ENCODE measurements at regions not wholly inside any gene's neighbourhood (a gene's known extent, or its start where the extent isn't known, plus 50 kb on each side); places are given as distances from the start of the nearest gene placed in this dataset.

DNA sequence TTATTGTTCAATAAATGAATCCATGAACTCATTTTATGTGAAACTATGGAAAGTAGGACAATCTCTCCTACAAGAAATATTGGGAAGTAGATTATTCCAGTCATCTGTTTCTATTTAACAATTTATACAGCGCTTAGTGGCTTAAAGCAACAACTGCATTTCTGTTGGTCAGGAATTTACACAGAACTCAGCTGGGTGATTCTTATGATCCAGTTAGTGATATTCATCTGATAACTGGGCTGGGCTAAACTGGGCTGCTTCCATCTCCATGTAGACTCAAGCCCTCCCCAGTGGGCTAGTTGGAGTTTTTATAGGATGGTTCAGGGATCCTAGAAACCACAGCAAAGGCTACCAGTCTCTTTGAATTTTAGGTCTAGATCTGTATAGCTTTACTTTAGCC is 497.9 kb upstream of the NEGR1 start (continued):
- TF ChIP-seq, protein P1, sequence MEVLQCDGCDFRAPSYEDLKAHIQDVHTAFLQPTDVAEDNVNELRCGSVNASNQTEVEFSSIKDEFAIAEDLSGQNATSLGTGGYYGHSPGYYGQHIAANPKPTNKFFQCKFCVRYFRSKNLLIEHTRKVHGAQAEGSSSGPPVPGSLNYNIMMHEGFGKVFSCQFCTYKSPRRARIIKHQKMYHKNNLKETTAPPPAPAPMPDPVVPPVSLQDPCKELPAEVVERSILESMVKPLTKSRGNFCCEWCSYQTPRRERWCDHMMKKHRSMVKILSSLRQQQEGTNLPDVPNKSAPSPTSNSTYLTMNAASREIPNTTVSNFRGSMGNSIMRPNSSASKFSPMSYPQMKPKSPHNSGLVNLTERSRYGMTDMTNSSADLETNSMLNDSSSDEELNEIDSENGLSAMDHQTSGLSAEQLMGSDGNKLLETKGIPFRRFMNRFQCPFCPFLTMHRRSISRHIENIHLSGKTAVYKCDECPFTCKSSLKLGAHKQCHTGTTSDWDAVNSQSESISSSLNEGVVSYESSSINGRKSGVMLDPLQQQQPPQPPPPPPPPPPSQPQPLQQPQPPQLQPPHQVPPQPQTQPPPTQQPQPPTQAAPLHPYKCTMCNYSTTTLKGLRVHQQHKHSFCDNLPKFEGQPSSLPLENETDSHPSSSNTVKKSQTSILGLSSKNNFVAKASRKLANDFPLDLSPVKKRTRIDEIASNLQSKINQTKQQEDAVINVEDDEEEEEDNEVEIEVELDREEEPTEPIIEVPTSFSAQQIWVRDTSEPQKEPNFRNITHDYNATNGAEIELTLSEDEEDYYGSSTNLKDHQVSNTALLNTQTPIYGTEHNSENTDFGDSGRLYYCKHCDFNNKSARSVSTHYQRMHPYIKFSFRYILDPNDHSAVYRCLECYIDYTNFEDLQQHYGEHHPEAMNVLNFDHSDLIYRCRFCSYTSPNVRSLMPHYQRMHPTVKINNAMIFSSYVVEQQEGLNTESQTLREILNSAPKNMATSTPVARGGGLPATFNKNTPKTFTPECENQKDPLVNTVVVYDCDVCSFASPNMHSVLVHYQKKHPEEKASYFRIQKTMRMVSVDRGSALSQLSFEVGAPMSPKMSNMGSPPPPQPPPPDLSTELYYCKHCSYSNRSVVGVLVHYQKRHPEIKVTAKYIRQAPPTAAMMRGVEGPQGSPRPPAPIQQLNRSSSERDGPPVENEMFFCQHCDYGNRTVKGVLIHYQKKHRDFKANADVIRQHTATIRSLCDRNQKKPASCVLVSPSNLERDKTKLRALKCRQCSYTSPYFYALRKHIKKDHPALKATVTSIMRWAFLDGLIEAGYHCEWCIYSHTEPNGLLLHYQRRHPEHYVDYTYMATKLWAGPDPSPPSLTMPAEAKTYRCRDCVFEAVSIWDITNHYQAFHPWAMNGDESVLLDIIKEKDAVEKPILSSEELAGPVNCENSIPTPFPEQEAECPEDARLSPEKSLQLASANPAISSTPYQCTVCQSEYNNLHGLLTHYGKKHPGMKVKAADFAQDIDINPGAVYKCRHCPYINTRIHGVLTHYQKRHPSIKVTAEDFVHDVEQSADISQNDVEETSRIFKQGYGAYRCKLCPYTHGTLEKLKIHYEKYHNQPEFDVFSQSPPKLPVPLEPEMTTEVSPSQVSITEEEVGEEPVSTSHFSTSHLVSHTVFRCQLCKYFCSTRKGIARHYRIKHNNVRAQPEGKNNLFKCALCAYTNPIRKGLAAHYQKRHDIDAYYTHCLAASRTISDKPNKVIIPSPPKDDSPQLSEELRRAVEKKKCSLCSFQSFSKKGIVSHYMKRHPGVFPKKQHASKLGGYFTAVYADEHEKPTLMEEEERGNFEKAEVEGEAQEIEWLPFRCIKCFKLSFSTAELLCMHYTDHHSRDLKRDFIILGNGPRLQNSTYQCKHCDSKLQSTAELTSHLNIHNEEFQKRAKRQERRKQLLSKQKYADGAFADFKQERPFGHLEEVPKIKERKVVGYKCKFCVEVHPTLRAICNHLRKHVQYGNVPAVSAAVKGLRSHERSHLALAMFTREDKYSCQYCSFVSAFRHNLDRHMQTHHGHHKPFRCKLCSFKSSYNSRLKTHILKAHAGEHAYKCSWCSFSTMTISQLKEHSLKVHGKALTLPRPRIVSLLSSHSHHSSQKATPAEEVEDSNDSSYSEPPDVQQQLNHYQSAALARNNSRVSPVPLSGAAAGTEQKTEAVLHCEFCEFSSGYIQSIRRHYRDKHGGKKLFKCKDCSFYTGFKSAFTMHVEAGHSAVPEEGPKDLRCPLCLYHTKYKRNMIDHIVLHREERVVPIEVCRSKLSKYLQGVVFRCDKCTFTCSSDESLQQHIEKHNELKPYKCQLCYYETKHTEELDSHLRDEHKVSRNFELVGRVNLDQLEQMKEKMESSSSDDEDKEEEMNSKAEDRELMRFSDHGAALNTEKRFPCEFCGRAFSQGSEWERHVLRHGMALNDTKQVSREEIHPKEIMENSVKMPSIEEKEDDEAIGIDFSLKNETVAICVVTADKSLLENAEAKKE (CRISPR knock-in tag; IDR thresholded peaks at IDR 0.05), result no peak
- no peak for TF ChIP-seq ZNF331 (CRISPR knock-in tag; IDR thresholded peaks at IDR 0.05; ENCODE audit: low read depth)

GRCh38 chr1:72777918-72778317 is 495.6 kb upstream of the NEGR1 start:
- H3K4me2 ChIP-seq, result no peak overlapping the region
- no peak for TF ChIP-seq JUNB (IDR thresholded peaks at IDR 0.05; ENCODE audit: unreplicated experiment)
- TF ChIP-seq REST (IDR thresholded peaks at IDR 0.05; ENCODE audit: unreplicated experiment), result no peak
- TF ChIP-seq ZNF331 (CRISPR knock-in tag; IDR thresholded peaks at IDR 0.05; ENCODE audit: low read depth), result no peak
- TF ChIP-seq CREB1 (CRISPR knock-in tag; IDR thresholded peaks at IDR 0.05; ENCODE audit: low read depth), result no peak
- no peak for TF ChIP-seq STAT1 (IDR thresholded peaks at IDR 0.05; ENCODE audit: unreplicated experiment)
- TF ChIP-seq EZH2 (IDR thresholded peaks at IDR 0.05; ENCODE audit: low read depth, unreplicated experiment), result no peak
- TF ChIP-seq NANOG (IDR thresholded peaks at IDR 0.05; ENCODE audit: borderline replicate concordance), result no peak

More at GRCh38 chr1:72777918-72778317, 495.6 kb upstream of the NEGR1 start:
- Histone ChIP-seq H3K9me2 (ENCODE audit: insufficient read depth) (no peaks in the 10 kb centered on the region), H4K20me1 (replicated peaks; ENCODE audit: insufficient read depth) (no peaks in the 10 kb centered on the region), H3K27me3 (ENCODE audit: insufficient read depth) (no peaks in the 10 kb centered on the region), H3K4me3 (no peak overlapping the region), H2AFZ (no peak overlapping the region), H3K4me1 (ENCODE audit: insufficient read depth) (no peaks in the 10 kb centered on the region), H3K27ac (ENCODE audit: low read depth) (no peak overlapping the region), H3F3A (replicated peaks; ENCODE audit: low read depth) (no peaks in the 10 kb centered on the region), H3K79me2 (replicated peaks; ENCODE audit: insufficient read depth) (no peaks in the 10 kb centered on the region), H3K36me3 (ENCODE audit: insufficient read depth) (no peaks in the 10 kb centered on the region)
- Mint-ChIP-seq H3K4me3 (no peak overlapping the region), H3K4me1 (no peaks in the 10 kb centered on the region), H3K27me3 (ENCODE audit: insufficient read depth, low read depth, poor library complexity) (peaks cover 1% of the 10 kb centered on the region), H3K9me3 (no peaks in the 10 kb centered on the region; the same call in 2 of the 3 replicates), H3K27ac (peak overlapping the region; percentile 30; the same call in 1 of the 2 replicates), H3K36me3 (ENCODE audit: low read depth) (no peaks in the 10 kb centered on the region)
- peak; percentile 16 for DNase-seq (ENCODE audit: low spot score)
- ATAC-seq, result no peak

Data from GM23338 (cell line).